GM21423 (cell line): ENCODE measurements at regions not wholly inside any gene's neighbourhood (a gene's known extent, or its start where the extent isn't known, plus 50 kb on each side); places are given as distances from the start of the nearest gene placed in this dataset.

Experiments used
- ATAC-seq: cut with Tn5 transposase; IDR thresholded peaks from one replicate; pipeline ENCODE4 v1.9.1; 2021; ENCODE audit warnings: mild to moderate bottlenecking, moderate library complexity; ENCODE audit not compliant: unreplicated experiment

DNA sequence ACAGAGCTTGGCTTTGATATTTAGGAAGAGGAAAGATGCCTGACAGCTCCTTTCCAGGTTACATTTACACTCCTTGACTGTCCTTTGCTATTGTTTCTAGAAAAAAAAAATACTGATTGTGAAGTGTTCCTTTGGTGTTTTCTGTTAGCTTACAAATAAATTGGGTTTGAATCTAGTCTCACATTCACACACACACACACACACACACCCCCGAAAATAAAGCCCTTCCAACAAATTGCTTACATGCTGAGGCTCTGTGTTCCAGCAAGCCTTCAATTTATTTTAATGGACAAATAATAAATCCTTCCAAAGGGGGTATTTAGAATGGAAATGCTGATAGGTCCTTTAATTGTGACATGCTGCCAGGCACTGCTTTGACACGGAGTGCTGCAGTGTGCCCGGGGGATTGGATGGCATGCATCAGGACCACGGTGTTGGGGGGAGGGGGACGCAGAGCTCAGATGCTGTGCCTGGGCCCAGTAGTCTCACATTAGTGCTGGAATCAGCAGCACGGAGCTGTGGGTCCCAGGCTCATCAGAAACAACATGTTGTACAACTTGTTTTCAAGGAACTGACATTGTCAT, 199.9 kb downstream of the CD83 start:
- ATAC-seq, result no peak

GRCh38 chr6:14320332-14320731, 202.8 kb downstream of the CD83 start:
- ATAC-seq, result no peak

- no peak for ATAC-seq
These were observed 204.6 kb downstream of the CD83 start for GRCh38 chr6:14321992-14322772.

DNA sequence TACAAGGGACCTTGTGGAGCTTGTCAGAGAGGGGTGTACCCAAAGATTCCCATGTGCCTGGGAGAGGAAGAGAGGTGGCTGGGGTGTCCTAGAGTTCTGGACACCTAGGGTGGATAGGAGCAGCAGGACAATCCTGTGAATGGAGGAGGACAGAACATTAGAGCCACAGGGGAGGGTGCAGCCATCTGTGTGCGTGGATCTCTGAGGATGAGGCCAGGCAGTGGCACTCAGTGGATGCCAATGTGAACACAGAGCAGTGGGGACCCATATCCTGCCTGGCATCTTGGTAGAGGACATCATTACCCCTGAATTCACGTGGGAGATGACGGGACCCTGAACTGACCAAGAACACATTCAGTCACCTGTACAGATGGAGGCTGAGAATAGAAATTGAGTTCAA, 205.3 kb downstream of the CD83 start:
- no peak for ATAC-seq

DNA sequence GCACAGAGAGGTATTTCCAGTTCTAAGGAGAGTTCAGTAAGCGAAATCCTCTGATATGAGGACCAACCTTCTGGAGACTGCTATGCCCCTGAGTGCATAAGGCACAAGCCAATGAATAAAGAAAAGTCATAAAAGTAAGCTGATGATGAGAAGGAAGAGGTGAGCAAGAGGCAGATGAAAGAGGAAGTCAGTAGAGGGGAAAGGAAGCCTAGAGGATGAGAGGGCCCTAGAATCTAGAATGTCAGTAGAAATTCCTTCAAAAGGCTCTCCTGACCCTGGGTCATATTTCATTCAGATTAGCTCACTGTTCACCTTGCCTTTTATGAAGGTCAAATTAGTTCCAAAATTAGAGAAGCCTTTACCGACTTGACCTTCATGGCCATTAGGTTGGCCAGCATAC, 209.2 kb downstream of the CD83 start:
- no peak for ATAC-seq

GRCh38 chr6:14328163-14328562, 210.6 kb downstream of the CD83 start:
- ATAC-seq, result no peak

- no peak for ATAC-seq
These were observed 216.2 kb downstream of the CD83 start for GRCh38 chr6:14333556-14334305.

GRCh38 chr6:14335071-14335470, 217.5 kb downstream of the CD83 start:
- no peak for ATAC-seq

GRCh38 chr6:14337152-14337551, 219.6 kb downstream of the CD83 start:
- no peak for ATAC-seq

- no peak for ATAC-seq
These were observed 221.6 kb downstream of the CD83 start for GRCh38 chr6:14339172-14339571.

- no peak for ATAC-seq
These were observed 222.4 kb downstream of the CD83 start for GRCh38 chr6:14339711-14340584.

DNA sequence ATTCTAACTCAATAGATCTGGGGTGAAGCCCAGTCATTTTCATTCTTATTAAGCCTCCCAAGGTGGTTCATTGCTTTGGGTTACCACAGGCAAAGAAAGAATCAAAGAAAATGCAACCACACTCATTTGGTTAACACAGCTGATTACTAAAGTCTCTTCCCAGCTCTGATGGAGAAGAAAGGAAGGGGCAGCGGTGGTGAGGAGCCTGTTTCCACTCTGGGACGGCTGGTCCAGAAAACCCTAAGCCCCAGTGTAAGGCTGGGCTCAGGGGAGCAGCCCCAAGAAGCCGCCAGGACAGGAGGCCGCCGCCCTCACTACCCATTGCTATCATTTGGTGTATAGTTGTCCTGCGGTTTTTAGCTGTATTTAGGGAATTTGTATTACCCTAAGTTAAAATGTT, 226.9 kb downstream of the CD83 start:
- ATAC-seq, result no peak

- no peak for ATAC-seq
These were observed 230.8 kb downstream of the CD83 start for GRCh38 chr6:14348389-14348788.

DNA sequence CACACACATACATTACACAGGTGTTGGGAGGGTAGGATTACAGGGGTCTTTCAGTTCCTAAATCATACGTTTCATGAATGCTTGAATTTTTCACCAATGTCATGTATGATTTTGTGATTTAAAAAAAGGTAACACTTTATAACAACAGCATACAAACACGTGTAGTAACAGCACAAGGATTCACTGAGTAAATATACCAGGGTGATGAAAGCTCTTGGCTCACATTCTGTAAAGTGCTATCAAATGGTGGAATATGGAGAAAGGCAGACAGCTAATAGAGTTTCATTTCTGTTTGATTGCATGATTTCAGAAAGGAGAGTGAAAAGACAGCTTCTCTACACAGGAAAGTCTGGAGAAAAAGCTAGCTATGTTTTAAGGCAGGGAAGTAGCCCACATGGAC, 231.9 kb downstream of the CD83 start:
- no peak for ATAC-seq

DNA sequence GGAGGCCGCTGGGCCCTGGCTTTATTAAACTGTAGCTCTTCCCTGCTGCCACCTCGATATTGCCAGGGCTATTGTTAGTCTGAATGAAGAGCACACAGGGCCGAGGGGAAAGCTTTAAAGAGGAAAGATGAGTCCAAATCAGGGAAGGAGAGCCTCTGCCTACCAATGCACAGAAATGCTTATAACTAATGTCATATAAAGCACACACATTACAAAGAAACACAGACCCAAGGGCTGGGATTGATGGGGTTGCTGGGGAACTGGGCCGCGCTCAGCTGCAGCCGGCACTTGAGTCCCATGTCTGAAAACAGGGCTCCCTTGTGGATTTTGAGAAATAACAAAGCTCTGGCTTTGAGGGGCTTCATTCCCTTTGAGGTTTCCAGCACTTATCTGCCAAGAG, 232.6 kb downstream of the CD83 start:
- ATAC-seq, result no peak

- ATAC-seq, result no peak
These were observed 235.7 kb downstream of the CD83 start for GRCh38 chr6:14353281-14353680.

DNA sequence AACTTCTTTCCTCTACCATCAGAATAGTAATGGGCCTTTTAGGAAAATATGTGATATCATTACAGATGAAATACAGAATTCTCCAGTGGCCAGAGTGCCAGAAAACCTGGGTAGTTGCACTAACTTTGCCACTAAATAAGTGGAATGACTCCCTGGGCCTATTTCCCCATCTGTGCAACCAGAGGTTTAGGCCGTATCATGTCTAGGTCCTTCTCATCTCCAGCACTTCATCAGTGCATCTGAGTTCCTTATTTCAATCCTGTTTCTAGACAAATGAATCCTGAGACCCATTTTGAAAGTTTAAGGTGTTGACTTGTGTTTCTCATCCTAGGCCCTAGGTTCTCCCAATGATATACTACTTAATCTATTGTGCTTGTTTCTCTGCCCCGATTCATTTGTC, 236.2 kb downstream of the CD83 start:
- no peak for ATAC-seq

DNA sequence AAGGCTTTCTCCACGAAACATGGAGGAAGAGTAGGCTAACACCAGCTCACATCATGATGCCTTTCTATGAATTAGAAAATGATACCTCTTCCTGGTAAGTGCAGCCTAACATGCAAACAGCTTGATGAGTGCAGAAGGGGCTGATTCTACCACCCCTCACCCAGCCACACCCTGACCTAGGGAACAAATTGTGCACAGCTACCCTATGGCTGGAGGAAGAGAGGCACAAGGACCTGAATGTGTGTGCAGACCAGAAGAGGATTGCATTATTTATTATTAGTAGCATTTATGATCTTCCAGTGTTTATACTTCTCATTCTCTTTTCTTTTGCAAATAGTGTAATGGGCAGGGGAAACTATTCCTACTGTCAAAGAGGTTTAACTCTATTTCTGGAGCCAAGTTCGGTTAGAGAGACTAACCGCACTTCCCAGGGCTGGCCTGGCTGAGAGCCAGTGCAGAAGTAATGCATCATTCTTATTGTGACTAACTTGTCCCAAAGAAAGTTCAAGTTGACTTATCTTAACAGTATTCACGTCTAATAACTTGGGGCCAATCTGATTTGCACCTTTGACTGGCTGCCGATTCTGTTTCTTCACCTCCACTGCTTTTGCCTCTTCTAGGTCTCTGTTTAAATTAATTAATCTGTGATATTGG, 237.5 kb downstream of the CD83 start:
- no peak for ATAC-seq

- no peak for ATAC-seq
These were observed 241.9 kb downstream of the CD83 start for GRCh38 chr6:14359438-14359837.

DNA sequence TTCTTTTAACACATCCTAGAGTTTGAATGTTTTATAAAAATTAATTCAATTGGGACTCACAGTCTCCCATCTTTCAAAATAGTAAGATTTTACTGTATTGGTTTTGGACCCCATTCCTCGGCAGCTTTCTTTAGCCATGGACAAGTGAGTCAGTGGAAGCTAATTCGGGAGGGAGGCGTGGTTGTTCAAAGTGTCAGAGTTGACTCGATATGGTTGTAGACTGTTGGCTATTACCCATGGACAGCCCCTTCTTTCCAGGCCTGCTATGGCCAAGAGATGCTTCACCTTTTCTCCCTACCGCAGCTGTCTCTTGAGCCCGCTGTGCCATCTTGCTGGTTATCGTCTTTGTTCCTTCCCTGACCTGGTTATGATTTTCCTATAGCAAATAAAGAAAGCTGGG, 243.0 kb downstream of the CD83 start:
- ATAC-seq, result no peak

DNA sequence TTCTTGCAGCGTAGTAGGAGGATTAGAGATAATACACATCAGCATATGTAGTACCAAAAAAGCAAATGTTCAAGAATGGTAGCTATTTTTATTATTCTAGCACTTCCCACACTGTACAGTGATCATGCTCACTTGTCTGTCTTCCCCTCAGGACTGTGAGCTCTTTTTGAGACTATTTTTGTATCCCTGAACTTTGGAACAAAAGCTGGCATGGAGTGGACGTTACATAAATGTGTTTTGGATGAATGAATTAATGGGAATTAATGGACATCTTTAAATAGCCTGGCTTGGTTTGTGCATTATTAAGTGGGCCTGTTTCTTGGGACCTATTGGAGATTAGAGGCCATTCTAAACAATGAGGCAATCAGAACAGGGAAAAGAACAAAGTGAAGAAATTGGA, 243.7 kb downstream of the CD83 start:
- ATAC-seq, result no peak
